Neural cell (in vitro differentiated cells): ENCODE measurements at regions not wholly inside any gene's neighbourhood (a gene's known extent, or its start where the extent isn't known, plus 50 kb on each side); places are given as distances from the start of the nearest gene placed in this dataset.
"Not testable (repeated sequence)": the region's sequence is repeated elsewhere in the genome, so short reads cannot be mapped to it uniquely, and the experiment has no call there.

Source experiments
- H2AFZ ChIP-seq: fragments of 200-600, 300-800 bp; sonication (generic), shearing (Covaris generic); 2 replicates; pipeline ENCODE4 v1.6.0; 2014; ENCODE audit warnings: low read depth, mild to moderate bottlenecking, antibody characterized with exemption, low read length, moderate library complexity
- H3F3A ChIP-seq: fragments of 200-600 bp; shearing (Covaris generic); 2 replicates; pipeline ENCODE4 v1.6.1; 2016; ENCODE audit warnings: mild to moderate bottlenecking, moderate library complexity, mixed read lengths, antibody characterized with exemption, low read length; ENCODE audit not compliant: insufficient read depth, poor library complexity, severe bottlenecking
- H3K27ac ChIP-seq: fragments of 200-600, 300-800 bp; sonication (generic), shearing (Covaris generic); 2 replicates; pipeline ENCODE4 v1.5.1; 2014; ENCODE audit warnings: mild to moderate bottlenecking, low read length, moderate library complexity
- H3K27me3 ChIP-seq: fragments of 300-800, 200-600 bp; sonication (generic), shearing (Covaris generic); 2 replicates; pipeline ENCODE4 v1.6.0; 2014; ENCODE audit warnings: mild to moderate bottlenecking, low read depth, low read length, moderate library complexity; ENCODE audit not compliant: insufficient read depth
- H3K36me3 ChIP-seq: fragments of 300-800, 200-600 bp; sonication (generic), shearing (Covaris generic); 2 replicates; pipeline ENCODE4 v1.5.1; 2014; ENCODE audit warnings: mild to moderate bottlenecking, antibody characterized with exemption, low read length, moderate library complexity; ENCODE audit not compliant: insufficient read depth
- H3K4me2 ChIP-seq: fragments of 300-800, 200-600 bp; sonication (generic), shearing (Covaris generic); 2 replicates; pipeline ENCODE4 v1.6.0; 2014; ENCODE audit warnings: mild to moderate bottlenecking, low read length
- H3K4me3 ChIP-seq: fragments of 300-800, 200-600 bp; sonication (generic), shearing (Covaris generic); 2 replicates; pipeline ENCODE4 v1.5.1; 2014; ENCODE audit warnings: mild to moderate bottlenecking, low read length, moderate library complexity
- H3K79me2 ChIP-seq: fragments of 200-600 bp; shearing (Covaris generic); replicated peaks from 2 replicates; pipeline ENCODE4 v1.6.0; 2014; ENCODE audit warnings: mild to moderate bottlenecking, low read length, moderate library complexity; ENCODE audit not compliant: insufficient read depth
- H3K9ac ChIP-seq: fragments of 300-800, 200-600 bp; sonication (generic), shearing (Covaris generic); 2 replicates; pipeline ENCODE4 v1.6.1; 2016; ENCODE audit warnings: mild to moderate bottlenecking, low read length, mixed read lengths
- H3K9me2 ChIP-seq: fragments of 200-600 bp; shearing (Covaris generic); 2 replicates; pipeline ENCODE4 v1.6.1; 2016; ENCODE audit warnings: mild to moderate bottlenecking, low read length, mixed read lengths; ENCODE audit not compliant: insufficient read depth
- H3K9me3 ChIP-seq: fragments of 200-600, 300-800 bp; sonication (generic), shearing (Covaris generic); 2 replicates; pipeline ENCODE4 v1.6.1; 2016; ENCODE audit warnings: mild to moderate bottlenecking, mixed run types, low read length, moderate library complexity, mixed read lengths
- H4K20me1 ChIP-seq: fragments of 200-600 bp; shearing (Covaris generic); 2 replicates; pipeline ENCODE4 v1.6.1; 2016; ENCODE audit warnings: mild to moderate bottlenecking, mixed run types; ENCODE audit not compliant: insufficient read depth
- EP300 ChIP-seq: fragments of 450-650 bp; conservative IDR thresholded peaks from 2 replicates; pipeline ENCODE4 v1.6.1; 2014; ENCODE audit warnings: antibody characterized with exemption, mild to moderate bottlenecking, moderate library complexity; ENCODE audit not compliant: poor library complexity, severe bottlenecking
- EZH2 ChIP-seq: fragments of 200-600, 300-800 bp; shearing (Covaris generic), sonication (generic); IDR thresholded peaks from 2 replicates; pipeline ENCODE4 v1.6.1; 2014; ENCODE audit warnings: antibody characterized with exemption, low read length, borderline replicate concordance, mild to moderate bottlenecking; ENCODE audit not compliant: insufficient read depth, poor library complexity, severe bottlenecking
- MXI1 ChIP-seq: fragments of 450-650 bp; conservative IDR thresholded peaks from 2 replicates; pipeline ENCODE4 v1.6.1; 2014; ENCODE audit warnings: antibody characterized with exemption, mild to moderate bottlenecking; ENCODE audit not compliant: poor library complexity, severe bottlenecking
- POLR2AphosphoS5 ChIP-seq: IDR thresholded peaks from 2 replicates; pipeline ENCODE4 v1.6.1; 2012
- RAD21 ChIP-seq: fragments of 450-650 bp; conservative IDR thresholded peaks from 2 replicates; pipeline ENCODE4 v1.6.1; 2014; ENCODE audit warnings: antibody characterized with exemption, mild to moderate bottlenecking, moderate library complexity
- SMC3 ChIP-seq: fragments of 450-650 bp; conservative IDR thresholded peaks from 2 replicates; pipeline ENCODE4 v1.6.1; 2014; ENCODE audit warnings: antibody characterized with exemption, mild to moderate bottlenecking, moderate library complexity; ENCODE audit not compliant: poor library complexity
- TAF1 ChIP-seq: IDR thresholded peaks from 2 replicates; pipeline ENCODE4 v1.6.1; 2012; ENCODE audit warnings: low read depth
- TF ChIP-seq, protein P1 (sequence below): fragments of 450-650 bp; IDR thresholded peaks from 2 replicates; pipeline ENCODE4 v1.5.1; 2014; ENCODE audit warnings: antibody characterized with exemption, mild to moderate bottlenecking, moderate library complexity; ENCODE audit not compliant: poor library complexity, severe bottlenecking
- TF ChIP-seq, protein P2 (sequence below): IDR thresholded peaks from 2 replicates; pipeline ENCODE4 v1.6.1; 2012; ENCODE audit warnings: borderline replicate concordance

DNA sequence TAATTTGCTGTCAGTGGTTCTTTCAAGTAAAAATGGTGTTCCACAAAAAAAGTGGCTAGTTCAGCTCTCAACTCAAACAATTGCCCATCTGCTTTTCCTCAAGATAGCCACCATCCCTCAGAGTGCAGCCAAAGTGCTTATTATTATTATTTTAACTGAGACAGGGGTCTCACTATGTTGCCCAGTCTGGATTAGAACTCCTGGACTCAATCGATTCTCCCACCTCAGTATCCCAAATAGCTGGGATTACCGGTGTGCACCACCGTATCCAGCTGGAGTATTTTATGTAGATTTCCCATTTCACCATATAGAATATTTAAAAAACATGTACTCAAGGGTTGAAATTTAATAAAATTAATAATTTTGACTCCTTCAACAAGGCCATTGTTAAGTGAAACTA is 62.1 kb upstream of the USP9X start:
- Histone ChIP-seq H3K79me2 (no peaks in the 10 kb centered on the region), H4K20me1 (no peaks in the 10 kb centered on the region), H3K36me3 (no peaks in the 10 kb centered on the region), H3F3A (no peaks in the 10 kb centered on the region), H3K27ac (no peak overlapping the region), H3K4me3 (no peak overlapping the region), H3K27me3 (no peaks in the 10 kb centered on the region), H3K9ac (no peak overlapping the region), H2AFZ (no peak overlapping the region), H3K4me2 (no peak overlapping the region), H3K9me3 (no peaks in the 10 kb centered on the region), H3K9me2 (no peaks in the 10 kb centered on the region)
- TF ChIP-seq EZH2 (no peak), RAD21 (no peak), TAF1 (no peak), POLR2AphosphoS5 (no peak), SMC3 (no peak), EP300 (no peak), MXI1 (no peak)
- TF ChIP-seq, protein P1, sequence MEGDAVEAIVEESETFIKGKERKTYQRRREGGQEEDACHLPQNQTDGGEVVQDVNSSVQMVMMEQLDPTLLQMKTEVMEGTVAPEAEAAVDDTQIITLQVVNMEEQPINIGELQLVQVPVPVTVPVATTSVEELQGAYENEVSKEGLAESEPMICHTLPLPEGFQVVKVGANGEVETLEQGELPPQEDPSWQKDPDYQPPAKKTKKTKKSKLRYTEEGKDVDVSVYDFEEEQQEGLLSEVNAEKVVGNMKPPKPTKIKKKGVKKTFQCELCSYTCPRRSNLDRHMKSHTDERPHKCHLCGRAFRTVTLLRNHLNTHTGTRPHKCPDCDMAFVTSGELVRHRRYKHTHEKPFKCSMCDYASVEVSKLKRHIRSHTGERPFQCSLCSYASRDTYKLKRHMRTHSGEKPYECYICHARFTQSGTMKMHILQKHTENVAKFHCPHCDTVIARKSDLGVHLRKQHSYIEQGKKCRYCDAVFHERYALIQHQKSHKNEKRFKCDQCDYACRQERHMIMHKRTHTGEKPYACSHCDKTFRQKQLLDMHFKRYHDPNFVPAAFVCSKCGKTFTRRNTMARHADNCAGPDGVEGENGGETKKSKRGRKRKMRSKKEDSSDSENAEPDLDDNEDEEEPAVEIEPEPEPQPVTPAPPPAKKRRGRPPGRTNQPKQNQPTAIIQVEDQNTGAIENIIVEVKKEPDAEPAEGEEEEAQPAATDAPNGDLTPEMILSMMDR: no peak
- TF ChIP-seq, protein P2, sequence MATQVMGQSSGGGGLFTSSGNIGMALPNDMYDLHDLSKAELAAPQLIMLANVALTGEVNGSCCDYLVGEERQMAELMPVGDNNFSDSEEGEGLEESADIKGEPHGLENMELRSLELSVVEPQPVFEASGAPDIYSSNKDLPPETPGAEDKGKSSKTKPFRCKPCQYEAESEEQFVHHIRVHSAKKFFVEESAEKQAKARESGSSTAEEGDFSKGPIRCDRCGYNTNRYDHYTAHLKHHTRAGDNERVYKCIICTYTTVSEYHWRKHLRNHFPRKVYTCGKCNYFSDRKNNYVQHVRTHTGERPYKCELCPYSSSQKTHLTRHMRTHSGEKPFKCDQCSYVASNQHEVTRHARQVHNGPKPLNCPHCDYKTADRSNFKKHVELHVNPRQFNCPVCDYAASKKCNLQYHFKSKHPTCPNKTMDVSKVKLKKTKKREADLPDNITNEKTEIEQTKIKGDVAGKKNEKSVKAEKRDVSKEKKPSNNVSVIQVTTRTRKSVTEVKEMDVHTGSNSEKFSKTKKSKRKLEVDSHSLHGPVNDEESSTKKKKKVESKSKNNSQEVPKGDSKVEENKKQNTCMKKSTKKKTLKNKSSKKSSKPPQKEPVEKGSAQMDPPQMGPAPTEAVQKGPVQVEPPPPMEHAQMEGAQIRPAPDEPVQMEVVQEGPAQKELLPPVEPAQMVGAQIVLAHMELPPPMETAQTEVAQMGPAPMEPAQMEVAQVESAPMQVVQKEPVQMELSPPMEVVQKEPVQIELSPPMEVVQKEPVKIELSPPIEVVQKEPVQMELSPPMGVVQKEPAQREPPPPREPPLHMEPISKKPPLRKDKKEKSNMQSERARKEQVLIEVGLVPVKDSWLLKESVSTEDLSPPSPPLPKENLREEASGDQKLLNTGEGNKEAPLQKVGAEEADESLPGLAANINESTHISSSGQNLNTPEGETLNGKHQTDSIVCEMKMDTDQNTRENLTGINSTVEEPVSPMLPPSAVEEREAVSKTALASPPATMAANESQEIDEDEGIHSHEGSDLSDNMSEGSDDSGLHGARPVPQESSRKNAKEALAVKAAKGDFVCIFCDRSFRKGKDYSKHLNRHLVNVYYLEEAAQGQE: no peak

DNA sequence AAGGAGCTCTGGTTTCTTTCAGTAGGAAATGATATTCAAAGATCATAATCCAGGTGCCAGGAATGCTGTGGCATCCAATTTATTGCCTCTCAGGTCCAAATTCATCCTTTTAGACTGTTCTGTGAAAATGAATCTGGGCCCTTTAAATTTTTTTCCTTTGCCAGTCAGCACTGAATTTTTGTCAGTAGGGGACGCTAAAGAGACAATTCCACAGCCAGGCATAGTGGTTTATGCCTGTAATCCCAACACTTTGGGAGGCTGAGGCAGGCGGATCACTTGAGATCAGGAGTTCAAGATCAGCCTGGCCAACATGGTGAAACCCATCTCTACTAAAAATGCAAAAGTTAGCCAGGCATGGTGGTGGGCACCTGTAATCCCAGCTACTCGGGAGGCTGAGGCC is 60.9 kb upstream of the USP9X start:
- not testable (repeated sequence) for H3K4me2 ChIP-seq, H3K9me3 ChIP-seq, H3F3A ChIP-seq, H4K20me1 ChIP-seq, H2AFZ ChIP-seq, H3K9me2 ChIP-seq, H3K27ac ChIP-seq, H3K79me2 ChIP-seq, H3K9ac ChIP-seq, H3K27me3 ChIP-seq, H3K4me3 ChIP-seq, H3K36me3 ChIP-seq

DNA sequence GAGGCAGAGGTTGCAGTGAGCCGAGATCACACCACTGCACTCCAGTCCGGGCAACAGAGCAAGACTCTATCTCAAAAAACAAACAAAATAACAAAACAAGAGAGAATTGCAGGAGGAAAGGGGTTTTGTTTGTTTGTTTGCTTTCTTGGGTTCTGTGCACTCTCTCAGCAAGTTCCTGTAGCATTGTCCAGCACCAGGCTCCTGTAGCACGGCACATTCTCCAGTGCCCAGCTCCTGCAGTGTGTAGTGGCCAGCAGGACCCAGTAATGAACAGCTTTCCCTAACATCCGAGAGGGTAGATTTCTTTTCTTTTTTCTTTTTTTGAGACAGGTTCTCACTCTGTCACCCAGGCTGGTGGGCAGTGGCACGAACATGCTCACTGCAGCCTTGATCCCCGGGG is 60.5 kb upstream of the USP9X start:
- Histone ChIP-seq H3K79me2 (no peaks in the 10 kb centered on the region), H3K9ac (no peak overlapping the region), H3K9me3 (no peaks in the 10 kb centered on the region), H3K4me3 (no peak overlapping the region), H4K20me1 (no peaks in the 10 kb centered on the region), H3K4me2 (no peak overlapping the region), H3K36me3 (no peaks in the 10 kb centered on the region), H3K9me2 (no peaks in the 10 kb centered on the region), H3K27ac (no peak overlapping the region), H3F3A (no peaks in the 10 kb centered on the region), H2AFZ (no peak overlapping the region), H3K27me3 (no peaks in the 10 kb centered on the region)
- no peak for TF ChIP-seq POLR2AphosphoS5
- TF ChIP-seq, protein P1: no peak
- TF ChIP-seq MXI1: no peak
- TF ChIP-seq TAF1: no peak
- no peak for TF ChIP-seq SMC3
- no peak for TF ChIP-seq RAD21
- TF ChIP-seq EZH2: no peak
- TF ChIP-seq, protein P2: no peak
- no peak for TF ChIP-seq EP300
